ENCODE measurements at regions not wholly inside any gene's neighbourhood (a gene's known extent, or its start where the extent isn't known, plus 50 kb on each side); places are given as distances from the start of the nearest gene placed in this dataset.

DNA sequence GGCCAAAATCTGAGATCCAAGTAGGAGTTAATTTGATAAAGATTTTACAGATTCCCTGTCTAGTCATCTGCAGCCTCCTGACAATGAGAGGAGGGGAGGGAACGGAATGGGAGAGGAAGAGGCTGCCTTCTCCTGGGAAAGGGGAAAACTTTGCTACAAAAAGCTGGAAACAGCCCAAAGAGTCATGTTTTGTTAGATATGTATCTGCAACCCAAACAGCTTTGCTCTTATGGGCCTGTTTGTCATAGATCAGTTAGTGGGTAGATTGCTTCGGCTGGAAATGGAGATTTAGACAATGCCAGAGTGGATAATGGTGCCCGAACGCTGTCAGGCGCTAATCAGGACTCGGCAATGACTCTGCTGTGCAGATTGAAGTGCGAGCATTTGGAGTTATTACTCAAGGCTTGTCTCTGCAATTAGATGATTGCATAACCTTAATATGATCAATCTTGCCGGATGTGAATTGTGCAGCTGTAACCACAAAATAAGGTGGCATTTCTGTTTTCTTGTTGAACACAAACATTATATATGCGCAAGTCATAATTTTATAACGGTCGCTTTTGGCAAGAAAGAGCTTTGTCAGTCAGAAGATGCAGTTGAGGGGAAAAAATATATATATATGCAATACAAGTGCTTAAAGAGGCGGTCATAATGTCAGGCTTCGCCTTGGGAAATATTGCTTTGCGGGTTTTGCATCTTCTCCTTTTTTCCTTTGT is 92.4 kb upstream of the MAFB start:
- TF ChIP-seq ISL1 (CRISPR knock-in tag; IDR thresholded peaks at IDR 0.05) (no peak), GLIS3 (CRISPR knock-in tag; IDR thresholded peaks at IDR 0.05) (no peak), OSR1 (CRISPR knock-in tag; IDR thresholded peaks at IDR 0.05) (no peak), SNAI2 (CRISPR knock-in tag; IDR thresholded peaks at IDR 0.05) (no peak), ESRRG (CRISPR knock-in tag; IDR thresholded peaks at IDR 0.05) (no peak), ZFP3 (CRISPR knock-in tag; IDR thresholded peaks at IDR 0.05) (no peak), RARB (CRISPR knock-in tag; IDR thresholded peaks at IDR 0.05) (no peak), TOX (CRISPR knock-in tag; IDR thresholded peaks at IDR 0.05; ENCODE audit: borderline replicate concordance) (no peak), CSDC2 (CRISPR knock-in tag; IDR thresholded peaks at IDR 0.05) (no peak), BACH2 (CRISPR knock-in tag; IDR thresholded peaks at IDR 0.05; ENCODE audit: borderline replicate concordance) (no peak), ZNF565 (CRISPR knock-in tag; conservative IDR thresholded peaks at IDR 0.05; ENCODE audit: low read depth) (no peak)
- TF ChIP-seq, protein P1, sequence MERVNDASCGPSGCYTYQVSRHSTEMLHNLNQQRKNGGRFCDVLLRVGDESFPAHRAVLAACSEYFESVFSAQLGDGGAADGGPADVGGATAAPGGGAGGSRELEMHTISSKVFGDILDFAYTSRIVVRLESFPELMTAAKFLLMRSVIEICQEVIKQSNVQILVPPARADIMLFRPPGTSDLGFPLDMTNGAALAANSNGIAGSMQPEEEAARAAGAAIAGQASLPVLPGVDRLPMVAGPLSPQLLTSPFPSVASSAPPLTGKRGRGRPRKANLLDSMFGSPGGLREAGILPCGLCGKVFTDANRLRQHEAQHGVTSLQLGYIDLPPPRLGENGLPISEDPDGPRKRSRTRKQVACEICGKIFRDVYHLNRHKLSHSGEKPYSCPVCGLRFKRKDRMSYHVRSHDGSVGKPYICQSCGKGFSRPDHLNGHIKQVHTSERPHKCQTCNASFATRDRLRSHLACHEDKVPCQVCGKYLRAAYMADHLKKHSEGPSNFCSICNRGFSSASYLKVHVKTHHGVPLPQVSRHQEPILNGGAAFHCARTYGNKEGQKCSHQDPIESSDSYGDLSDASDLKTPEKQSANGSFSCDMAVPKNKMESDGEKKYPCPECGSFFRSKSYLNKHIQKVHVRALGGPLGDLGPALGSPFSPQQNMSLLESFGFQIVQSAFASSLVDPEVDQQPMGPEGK (CRISPR knock-in tag; IDR thresholded peaks at IDR 0.05; ENCODE audit: borderline replicate concordance), result no peak
- TF ChIP-seq, protein P2, sequence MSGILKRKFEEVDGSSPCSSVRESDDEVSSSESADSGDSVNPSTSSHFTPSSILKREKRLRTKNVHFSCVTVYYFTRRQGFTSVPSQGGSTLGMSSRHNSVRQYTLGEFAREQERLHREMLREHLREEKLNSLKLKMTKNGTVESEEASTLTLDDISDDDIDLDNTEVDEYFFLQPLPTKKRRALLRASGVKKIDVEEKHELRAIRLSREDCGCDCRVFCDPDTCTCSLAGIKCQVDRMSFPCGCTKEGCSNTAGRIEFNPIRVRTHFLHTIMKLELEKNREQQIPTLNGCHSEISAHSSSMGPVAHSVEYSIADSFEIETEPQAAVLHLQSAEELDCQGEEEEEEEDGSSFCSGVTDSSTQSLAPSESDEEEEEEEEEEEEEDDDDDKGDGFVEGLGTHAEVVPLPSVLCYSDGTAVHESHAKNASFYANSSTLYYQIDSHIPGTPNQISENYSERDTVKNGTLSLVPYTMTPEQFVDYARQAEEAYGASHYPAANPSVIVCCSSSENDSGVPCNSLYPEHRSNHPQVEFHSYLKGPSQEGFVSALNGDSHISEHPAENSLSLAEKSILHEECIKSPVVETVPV (CRISPR knock-in tag; IDR thresholded peaks at IDR 0.05), result no peak
- TF ChIP-seq, protein P3, sequence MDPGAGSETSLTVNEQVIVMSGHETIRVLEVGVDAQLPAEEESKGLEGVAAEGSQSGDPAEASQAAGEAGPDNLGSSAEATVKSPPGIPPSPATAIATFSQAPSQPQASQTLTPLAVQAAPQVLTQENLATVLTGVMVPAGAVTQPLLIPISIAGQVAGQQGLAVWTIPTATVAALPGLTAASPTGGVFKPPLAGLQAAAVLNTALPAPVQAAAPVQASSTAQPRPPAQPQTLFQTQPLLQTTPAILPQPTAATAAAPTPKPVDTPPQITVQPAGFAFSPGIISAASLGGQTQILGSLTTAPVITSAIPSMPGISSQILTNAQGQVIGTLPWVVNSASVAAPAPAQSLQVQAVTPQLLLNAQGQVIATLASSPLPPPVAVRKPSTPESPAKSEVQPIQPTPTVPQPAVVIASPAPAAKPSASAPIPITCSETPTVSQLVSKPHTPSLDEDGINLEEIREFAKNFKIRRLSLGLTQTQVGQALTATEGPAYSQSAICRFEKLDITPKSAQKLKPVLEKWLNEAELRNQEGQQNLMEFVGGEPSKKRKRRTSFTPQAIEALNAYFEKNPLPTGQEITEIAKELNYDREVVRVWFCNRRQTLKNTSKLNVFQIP (CRISPR knock-in tag; IDR thresholded peaks at IDR 0.05; ENCODE audit: borderline replicate concordance, low read depth), result no peak
